Thyroid gland (tissue), 4 donors: ENCODE measurements at regions not wholly inside any gene's neighbourhood (a gene's known extent, or its start where the extent isn't known, plus 50 kb on each side); places are given as distances from the start of the nearest gene placed in this dataset.

ENCODE experiments used
- DNase-seq, 2 donors: peaks; one replicate each; pipeline ENCODE4 v3.0.0-alpha.2; 2019
- H3K27ac ChIP-seq, 3 donors: fragments of 200-600 bp; sonication (generic); 1 replicate in 2 of 3; 2 replicates in 1 of 3; pipeline ENCODE4 v1.5.1; 2016 to 2019; ENCODE audit warnings: mild to moderate bottlenecking in 1 of 3, moderate library complexity in 1 of 3
- H3K27me3 ChIP-seq: fragments of 200-600 bp; sonication (generic); one replicate; pipeline ENCODE4 v1.5.1; 2019
- H3K36me3 ChIP-seq, 2 donors: fragments of 200-600 bp; sonication (generic); one replicate each; pipeline ENCODE4 v1.5.1; 2016 to 2019
- H3K4me1 ChIP-seq, 2 donors: fragments of 200-600 bp; sonication (generic); one replicate each; pipeline ENCODE4 v1.5.1; 2017 to 2019
- H3K4me3 ChIP-seq, 3 donors: fragments of 200-600 bp; sonication (generic); replicated peaks in 1 of 3; 1 replicate in 2 of 3; 2 replicates in 1 of 3; pipeline ENCODE4 v1.5.1; 2016; ENCODE audit warnings: mild to moderate bottlenecking in 1 of 3
- H3K9me3 ChIP-seq: fragments of 200-600 bp; sonication (generic); one replicate; pipeline ENCODE4 v1.5.1; 2017
- CTCF ChIP-seq, 6 experiments: fragments of 200-600 bp in 3 of 6; fragments of 450-650 bp in 3 of 6; sonication (generic) in 3 of 6; IDR thresholded peaks; one replicate each; pipeline ENCODE4 v1.5.1; 2016 to 2019; ENCODE audit warnings: antibody characterized with exemption in 6 of 6, mild to moderate bottlenecking in 2 of 6, inconsistent platforms in 1 of 6, moderate library complexity in 1 of 6
- POLR2A ChIP-seq, 2 donors: fragments of 450-650 bp; IDR thresholded peaks; one replicate each; pipeline ENCODE4 v1.6.1; 2017; ENCODE audit warnings: antibody characterized with exemption in 2 of 2, mild to moderate bottlenecking in 2 of 2, moderate library complexity in 1 of 2
- WGBS, 2 donors: methylation state at CpG; one replicate each; pipeline ENCODE4 v1.1.5; 2017; 5-methylcytosine and 5-hydroxymethylcytosine counted together
- intact Hi-C: fragments of 100-400 bp; cut with DNase I; formaldehyde crosslinking; loops from one replicate; pipeline ENCODE4 v1.15.1; 2023

GRCh38 chr15:81968691-81969090 lies 77.1 kb downstream of the MEX3B start:
- Histone ChIP-seq H3K36me3 (no peaks in the 10 kb centered on the region), H3K27me3 (no peaks in the 10 kb centered on the region), H3K9me3 (no peaks in the 10 kb centered on the region), H3K27ac (no peak overlapping the region), H3K4me1 (no peaks in the 10 kb centered on the region), H3K4me3 (no peak overlapping the region)
- intact Hi-C loops, result no loop called here
- 84 to 92% methylated on average over 2 of the region's 2 CpGs for WGBS, 2 donors
- DNase-seq, result no peak
- TF ChIP-seq CTCF (IDR thresholded peaks at IDR 0.05) (no peak), POLR2A (IDR thresholded peaks at IDR 0.05) (no peak)

GRCh38 chr15:81966631-81967030 lies 79.2 kb downstream of the MEX3B start:
- WGBS, 2 donors, result 40 to 43% methylated on average over 3 of the region's 3 CpGs
- no peak overlapping the region for H3K4me3 ChIP-seq
- no peaks in the 10 kb centered on the region for H3K27me3 ChIP-seq
- intact Hi-C loops, result no loop called here
- H3K27ac ChIP-seq, result no peak overlapping the region
- no peaks in the 10 kb centered on the region for H3K4me1 ChIP-seq
- H3K9me3 ChIP-seq, result no peaks in the 10 kb centered on the region
- no peak for TF ChIP-seq CTCF (IDR thresholded peaks at IDR 0.05)
- no peak for TF ChIP-seq POLR2A (IDR thresholded peaks at IDR 0.05)
- H3K36me3 ChIP-seq, result no peaks in the 10 kb centered on the region
- DNase-seq, result no peak

GRCh38 chr15:81962482-81962881 lies 83.3 kb downstream of the MEX3B start:
- Histone ChIP-seq H3K36me3 (no peaks in the 10 kb centered on the region), H3K9me3 (no peaks in the 10 kb centered on the region), H3K27me3 (no peaks in the 10 kb centered on the region), H3K27ac (no peak overlapping the region), H3K4me1 (no peaks in the 10 kb centered on the region), H3K4me3 (no peak overlapping the region)
- intact Hi-C loops, result no loop called here
- no peak for DNase-seq
- TF ChIP-seq POLR2A (IDR thresholded peaks at IDR 0.05) (no peak), CTCF (IDR thresholded peaks at IDR 0.05) (no peak)

GRCh38 chr15:81959196-81959595 lies 86.6 kb downstream of the MEX3B start:
- no peaks in the 10 kb centered on the region for H3K27me3 ChIP-seq
- no peak overlapping the region for H3K27ac ChIP-seq
- WGBS, 2 donors, result 91 to 93% methylated on average over 3 of the region's 3 CpGs
- H3K4me1 ChIP-seq, result no peaks in the 10 kb centered on the region
- DNase-seq, result no peak
- H3K4me3 ChIP-seq, result no peak overlapping the region
- H3K36me3 ChIP-seq, result no peaks in the 10 kb centered on the region
- no peak for TF ChIP-seq POLR2A (IDR thresholded peaks at IDR 0.05)
- no peak for TF ChIP-seq CTCF (IDR thresholded peaks at IDR 0.05)
- intact Hi-C loops, result no loop called here
- H3K9me3 ChIP-seq, result no peaks in the 10 kb centered on the region

- H3K4me1 ChIP-seq, result no peaks in the 10 kb centered on the region
- no peak for DNase-seq
- intact Hi-C loops, result no loop called here
- no peaks in the 10 kb centered on the region for H3K9me3 ChIP-seq
- H3K27me3 ChIP-seq, result no peaks in the 10 kb centered on the region
- no peak overlapping the region for H3K4me3 ChIP-seq
- no peaks in the 10 kb centered on the region for H3K36me3 ChIP-seq
- no peak overlapping the region for H3K27ac ChIP-seq
- 78 to 80% methylated on average over 4 of the region's 4 CpGs for WGBS, 2 donors
- TF ChIP-seq POLR2A (IDR thresholded peaks at IDR 0.05) (no peak), CTCF (IDR thresholded peaks at IDR 0.05) (no peak)
Observed at GRCh38 chr15:81957698-81958097, 88.1 kb downstream of the MEX3B start.
